GM11168 (cell line): ENCODE measurements at regions not wholly inside any gene's neighbourhood (a gene's known extent, or its start where the extent isn't known, plus 50 kb on each side); places are given as distances from the start of the nearest gene placed in this dataset.
"Not testable (repeated sequence)": the region's sequence is repeated elsewhere in the genome, so short reads cannot be mapped to it uniquely, and the experiment has no call there.

Source experiments
- in situ Hi-C: fragments of 300-500 bp; cut with MboI; formaldehyde crosslinking; loops from one replicate; pipeline ENCODE4 v1.12.0; 2022; ENCODE audit warnings: low sequenced_read_pairs; ENCODE audit not compliant: unreplicated experiment

- in situ Hi-C loops: loop anchor here (25.0 kb wide), 1 partner anchor 1097 kb away; no protein-coding TSS in a partner anchor
Measured at GRCh38 chr15:22358932-22359331, 99.8 kb upstream of the GOLGA6L22 start.

GRCh38 chr15:22359587-22359986 is 99.1 kb upstream of the GOLGA6L22 start:
- in situ Hi-C loops: loop anchor here (25.0 kb wide), 1 partner anchor 1097 kb away; no protein-coding TSS in a partner anchor

GRCh38 chr15:22360696-22361095 is 98.0 kb upstream of the GOLGA6L22 start:
- in situ Hi-C loops: loop anchor here (10.0 to 25.0 kb wide), 2 partner anchors 1098 to 1706 kb away; no protein-coding TSS in a partner anchor

- in situ Hi-C loops: loop anchor here (10.0 to 25.0 kb wide), 2 partner anchors 1100 to 1708 kb away; no protein-coding TSS in a partner anchor
Measured at GRCh38 chr15:22362502-22362901, 96.2 kb upstream of the GOLGA6L22 start.

GRCh38 chr15:22371246-22371834 is 87.4 kb upstream of the GOLGA6L22 start:
- in situ Hi-C loops: loop anchor here (25.0 kb wide), 1 partner anchor 1109 kb away; no protein-coding TSS in a partner anchor

- in situ Hi-C loops: loop anchor here (25.0 kb wide), 1 partner anchor 1112 kb away; no protein-coding TSS in a partner anchor
Measured at GRCh38 chr15:22374531-22374930, 84.2 kb upstream of the GOLGA6L22 start.

GRCh38 chr15:22375829-22376228 is 82.9 kb upstream of the GOLGA6L22 start:
- in situ Hi-C loops: not testable (repeated sequence)

GRCh38 chr15:22377859-22378258 is 80.8 kb upstream of the GOLGA6L22 start:
- in situ Hi-C loops: not testable (repeated sequence)

GRCh38 chr15:22387691-22388090 is 71.0 kb upstream of the GOLGA6L22 start:
- in situ Hi-C loops: not testable (repeated sequence)

- in situ Hi-C loops: not testable (repeated sequence)
Measured at GRCh38 chr15:22388365-22388764, 70.3 kb upstream of the GOLGA6L22 start.

- in situ Hi-C loops: not testable (repeated sequence)
Measured at GRCh38 chr15:22401207-22401606, 57.5 kb upstream of the GOLGA6L22 start.

GRCh38 chr15:22401703-22402102 is 57.0 kb upstream of the GOLGA6L22 start:
- in situ Hi-C loops: not testable (repeated sequence)

- in situ Hi-C loops: not testable (repeated sequence)
Measured at GRCh38 chr15:22405765-22406164, 52.9 kb upstream of the GOLGA6L22 start.
